ENCODE measurements at regions not wholly inside any gene's neighbourhood (a gene's known extent, or its start where the extent isn't known, plus 50 kb on each side); places are given as distances from the start of the nearest gene placed in this dataset.
"Not testable (repeated sequence)": the region's sequence is repeated elsewhere in the genome, so short reads cannot be mapped to it uniquely, and the experiment has no call there.

GRCh38 chr21:19508442-19508841, 1104.9 kb upstream of the TMPRSS15 start:
- Mint-ChIP-seq H3K27ac (no peak overlapping the region), H3K36me3 (ENCODE audit: low read depth) (no peaks in the 10 kb centered on the region), H3K4me1 (no peaks in the 10 kb centered on the region), H3K27me3 (no peaks in the 10 kb centered on the region), H3K4me3 (no peak overlapping the region)
- DNase-seq (no peak), ATAC-seq (no peak)
- no peaks in the 10 kb centered on the region for H3K9me3 ChIP-seq (ENCODE audit: control insufficient read depth, low read length, poor library complexity, severe bottlenecking)

GRCh38 chr21:19508844-19509243, 1105.3 kb upstream of the TMPRSS15 start:
- no peak for ATAC-seq
- no peaks in the 10 kb centered on the region for H3K27me3 Mint-ChIP-seq
- DNase-seq: no peak
- H3K4me1 Mint-ChIP-seq: no peaks in the 10 kb centered on the region
- H3K4me3 Mint-ChIP-seq: no peak overlapping the region
- H3K9me3 ChIP-seq (ENCODE audit: control insufficient read depth, low read length, poor library complexity, severe bottlenecking): no peaks in the 10 kb centered on the region
- no peaks in the 10 kb centered on the region for H3K36me3 Mint-ChIP-seq (ENCODE audit: low read depth)
- no peak overlapping the region for H3K27ac Mint-ChIP-seq

GRCh38 chr21:19510057-19510456, 1106.5 kb upstream of the TMPRSS15 start:
- Mint-ChIP-seq H3K27me3 (no peaks in the 10 kb centered on the region), H3K27ac (no peak overlapping the region), H3K4me3 (no peak overlapping the region), H3K4me1 (no peaks in the 10 kb centered on the region), H3K36me3 (ENCODE audit: low read depth) (no peaks in the 10 kb centered on the region)
- ATAC-seq (no peak), DNase-seq (no peak)
- H3K9me3 ChIP-seq (ENCODE audit: control insufficient read depth, low read length, poor library complexity, severe bottlenecking): no peaks in the 10 kb centered on the region

GRCh38 chr21:19510653-19511052, 1107.1 kb upstream of the TMPRSS15 start:
- no peaks in the 10 kb centered on the region for H3K36me3 Mint-ChIP-seq (ENCODE audit: low read depth)
- no peak overlapping the region for H3K27ac Mint-ChIP-seq
- H3K27me3 Mint-ChIP-seq: no peaks in the 10 kb centered on the region
- H3K9me3 ChIP-seq (ENCODE audit: control insufficient read depth, low read length, poor library complexity, severe bottlenecking): no peaks in the 10 kb centered on the region
- no peak for ATAC-seq
- H3K4me1 Mint-ChIP-seq: no peaks in the 10 kb centered on the region
- no peak for DNase-seq
- H3K4me3 Mint-ChIP-seq: no peak overlapping the region

GRCh38 chr21:19522381-19522780, 1118.8 kb upstream of the TMPRSS15 start:
- no peak for ATAC-seq
- Mint-ChIP-seq H3K36me3 (ENCODE audit: low read depth) (no peaks in the 10 kb centered on the region), H3K27me3 (no peaks in the 10 kb centered on the region), H3K4me1 (no peaks in the 10 kb centered on the region), H3K4me3 (no peak overlapping the region), H3K27ac (no peak overlapping the region)
- DNase-seq: no peak
- H3K9me3 ChIP-seq (ENCODE audit: control insufficient read depth, low read length, poor library complexity, severe bottlenecking): peaks cover 4% of the 10 kb centered on the region

- H3K27ac Mint-ChIP-seq: no peak overlapping the region
Measured at GRCh38 chr21:19523061-19523460, 1119.5 kb upstream of the TMPRSS15 start.

GRCh38 chr21:19523746-19524145, 1120.2 kb upstream of the TMPRSS15 start:
- H3K9me3 ChIP-seq (ENCODE audit: control insufficient read depth, low read length, poor library complexity, severe bottlenecking): peaks cover 4% of the 10 kb centered on the region
- Mint-ChIP-seq H3K27ac (no peak overlapping the region), H3K36me3 (ENCODE audit: low read depth) (no peaks in the 10 kb centered on the region), H3K4me1 (no peaks in the 10 kb centered on the region), H3K27me3 (no peaks in the 10 kb centered on the region), H3K4me3 (no peak overlapping the region)
- no peak for ATAC-seq
- DNase-seq: no peak

More at GRCh38 chr21:19523061-19523460, 1119.5 kb upstream of the TMPRSS15 start:
- H3K27me3 Mint-ChIP-seq: no peaks in the 10 kb centered on the region
- H3K36me3 Mint-ChIP-seq (ENCODE audit: low read depth): no peaks in the 10 kb centered on the region
- H3K9me3 ChIP-seq (ENCODE audit: control insufficient read depth, low read length, poor library complexity, severe bottlenecking): peaks cover 4% of the 10 kb centered on the region
- no peak overlapping the region for H3K4me3 Mint-ChIP-seq
- ATAC-seq (no peak), DNase-seq (no peak)
- no peaks in the 10 kb centered on the region for H3K4me1 Mint-ChIP-seq

- Mint-ChIP-seq H3K4me3 (no peak overlapping the region), H3K36me3 (ENCODE audit: low read depth) (no peaks in the 10 kb centered on the region), H3K4me1 (no peaks in the 10 kb centered on the region), H3K27ac (no peak overlapping the region), H3K27me3 (no peaks in the 10 kb centered on the region)
- no peak for DNase-seq
- H3K9me3 ChIP-seq (ENCODE audit: control insufficient read depth, low read length, poor library complexity, severe bottlenecking): no peaks in the 10 kb centered on the region
- no peak for ATAC-seq
Measured at GRCh38 chr21:19529031-19529430, 1125.4 kb upstream of the TMPRSS15 start.

- H3K27ac Mint-ChIP-seq: no peak overlapping the region
- no peak overlapping the region for H3K4me3 Mint-ChIP-seq
- H3K4me1 Mint-ChIP-seq: no peaks in the 10 kb centered on the region
- H3K36me3 Mint-ChIP-seq (ENCODE audit: low read depth): no peaks in the 10 kb centered on the region
- no peaks in the 10 kb centered on the region for H3K27me3 Mint-ChIP-seq
- ATAC-seq (no peak), DNase-seq (no peak)
- no peaks in the 10 kb centered on the region for H3K9me3 ChIP-seq (ENCODE audit: control insufficient read depth, low read length, poor library complexity, severe bottlenecking)
Measured at GRCh38 chr21:19535356-19535755, 1131.8 kb upstream of the TMPRSS15 start.

- Mint-ChIP-seq H3K36me3 (ENCODE audit: low read depth) (no peaks in the 10 kb centered on the region), H3K4me3 (no peak overlapping the region)
Measured at GRCh38 chr21:19537116-19537515, 1133.5 kb upstream of the TMPRSS15 start.

GRCh38 chr21:19540287-19540686, 1136.7 kb upstream of the TMPRSS15 start:
- Mint-ChIP-seq H3K4me3 (no peak overlapping the region), H3K27me3 (no peaks in the 10 kb centered on the region), H3K4me1 (no peaks in the 10 kb centered on the region), H3K36me3 (ENCODE audit: low read depth) (no peaks in the 10 kb centered on the region), H3K27ac (no peak overlapping the region)
- ATAC-seq (no peak), DNase-seq (no peak)
- H3K9me3 ChIP-seq (ENCODE audit: control insufficient read depth, low read length, poor library complexity, severe bottlenecking): no peaks in the 10 kb centered on the region

More at GRCh38 chr21:19537116-19537515, 1133.5 kb upstream of the TMPRSS15 start:
- DNase-seq (no peak), ATAC-seq (no peak)
- Mint-ChIP-seq H3K4me1 (no peaks in the 10 kb centered on the region), H3K27me3 (no peaks in the 10 kb centered on the region), H3K27ac (no peak overlapping the region)
- no peaks in the 10 kb centered on the region for H3K9me3 ChIP-seq (ENCODE audit: control insufficient read depth, low read length, poor library complexity, severe bottlenecking)

- no peaks in the 10 kb centered on the region for H3K9me3 ChIP-seq (ENCODE audit: control insufficient read depth, low read length, poor library complexity, severe bottlenecking)
- ATAC-seq (no peak), DNase-seq (no peak)
- Mint-ChIP-seq H3K4me3 (no peak overlapping the region), H3K4me1 (no peaks in the 10 kb centered on the region), H3K27ac (no peak overlapping the region), H3K27me3 (no peaks in the 10 kb centered on the region), H3K36me3 (ENCODE audit: low read depth) (no peaks in the 10 kb centered on the region)
Measured at GRCh38 chr21:19541602-19542001, 1138.0 kb upstream of the TMPRSS15 start.

- H3K36me3 Mint-ChIP-seq (ENCODE audit: low read depth); ATAC-seq; H3K27ac Mint-ChIP-seq; DNase-seq; H3K27me3 Mint-ChIP-seq; H3K4me3 Mint-ChIP-seq; H3K9me3 ChIP-seq (ENCODE audit: control insufficient read depth, low read length, poor library complexity, severe bottlenecking); H3K4me1 Mint-ChIP-seq: not testable (repeated sequence)
Measured at GRCh38 chr21:19544493-19544892, 1140.9 kb upstream of the TMPRSS15 start.

- ATAC-seq: no peak
Measured at GRCh38 chr21:19547951-19548840, 1144.6 kb upstream of the TMPRSS15 start.

More at GRCh38 chr21:19547951-19548840, 1144.6 kb upstream of the TMPRSS15 start:
- no peaks in the 10 kb centered on the region for H3K36me3 Mint-ChIP-seq (ENCODE audit: low read depth)
- no peaks in the 10 kb centered on the region for H3K27me3 Mint-ChIP-seq
- DNase-seq: no peak
- no peaks in the 10 kb centered on the region for H3K4me1 Mint-ChIP-seq
- no peaks in the 10 kb centered on the region for H3K9me3 ChIP-seq (ENCODE audit: control insufficient read depth, low read length, poor library complexity, severe bottlenecking)
- no peak overlapping the region for H3K27ac Mint-ChIP-seq
- H3K4me3 Mint-ChIP-seq: no peak overlapping the region
